GM18505 (cell line): ENCODE measurements at regions not wholly inside any gene's neighbourhood (a gene's known extent, or its start where the extent isn't known, plus 50 kb on each side); places are given as distances from the start of the nearest gene placed in this dataset.

Source experiments
- ATAC-seq: cut with Tn5 transposase; IDR thresholded peaks from one replicate; pipeline ENCODE4 v1.9.1; 2021; ENCODE audit not compliant: unreplicated experiment
- POLR2A ChIP-seq: IDR thresholded peaks from 4 replicates; pipeline ENCODE4 v1.6.1; 2011; ENCODE audit warnings: borderline replicate concordance; ENCODE audit not compliant: insufficient read depth, insufficient read length; ENCODE audit errors: extremely low read depth

- ATAC-seq = no peak
- no peak for TF ChIP-seq POLR2A
Observed at GRCh38 chr12:124687174-124687902, 119.9 kb upstream of the NCOR2 start.

DNA sequence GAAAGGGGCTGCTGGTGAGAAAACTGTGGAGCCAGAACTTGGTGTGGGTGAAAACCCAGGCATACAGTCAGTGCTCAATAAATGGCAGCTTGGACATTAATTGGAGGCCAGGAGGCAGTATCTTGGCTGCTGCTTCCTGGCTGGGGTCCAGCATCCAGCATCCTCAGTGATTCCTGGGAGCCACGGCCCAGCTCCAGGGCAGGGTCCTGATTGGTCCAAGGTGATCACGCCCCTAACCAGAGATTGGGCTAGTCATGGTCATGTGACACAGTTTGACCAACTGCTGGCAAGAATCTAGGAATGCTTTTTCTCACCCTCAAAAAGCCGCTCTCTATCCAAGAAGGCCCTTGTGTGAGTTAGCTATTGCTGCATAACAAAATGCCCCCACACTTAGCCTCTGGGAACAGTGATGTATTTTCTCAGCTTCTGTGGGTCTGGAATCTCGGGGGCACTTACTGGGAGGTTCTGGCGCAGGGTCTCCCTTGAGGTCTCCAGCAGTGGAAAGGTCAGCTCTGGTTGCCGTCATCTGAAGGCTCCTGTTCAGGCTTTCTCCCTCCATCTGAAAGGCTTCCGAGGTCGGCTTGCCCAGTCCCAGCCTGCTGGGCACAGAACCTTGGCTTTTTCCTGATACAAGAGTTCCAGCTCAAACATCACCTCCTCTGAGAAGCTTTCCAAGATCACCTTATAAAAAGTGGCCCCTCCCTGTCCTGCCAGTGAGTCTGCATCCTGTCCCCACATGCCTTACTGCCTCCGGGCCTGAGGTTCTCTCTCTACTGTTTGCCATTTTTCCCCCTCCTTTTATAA, 119.2 kb upstream of the NCOR2 start:
- no peak for ATAC-seq
- no peak for TF ChIP-seq POLR2A

DNA sequence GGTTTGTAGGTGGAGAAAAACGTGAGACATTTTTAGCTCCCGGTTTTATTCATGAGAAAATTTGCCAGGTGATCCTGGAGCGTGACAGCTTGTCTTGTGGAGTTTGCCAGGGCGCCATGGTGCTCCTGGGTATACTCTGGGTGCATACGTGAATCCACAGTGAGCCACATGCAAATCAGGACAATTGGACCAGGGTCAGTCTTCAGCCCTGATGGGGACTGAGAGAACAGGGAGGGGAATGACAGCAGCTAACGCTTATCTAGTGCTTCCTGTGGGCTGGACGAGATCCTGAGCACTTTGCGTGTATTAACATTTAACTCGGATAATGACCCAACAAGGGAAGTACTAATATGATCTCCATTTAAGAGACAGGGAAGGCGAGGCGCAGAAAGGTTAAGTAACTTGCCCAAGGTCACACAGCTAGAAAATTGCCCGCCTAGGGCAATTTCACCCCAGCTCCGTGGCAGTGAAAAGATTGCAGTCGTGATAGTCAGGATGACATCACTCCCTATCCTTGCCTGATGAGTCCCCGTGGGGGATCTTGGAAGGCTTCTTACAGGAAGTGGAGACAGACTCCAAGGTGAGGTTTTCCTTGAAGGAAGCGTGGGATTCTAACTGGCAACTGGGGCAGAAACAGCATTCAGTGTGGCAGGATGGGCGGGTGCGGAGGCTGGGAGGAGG, 118.4 kb upstream of the NCOR2 start:
- ATAC-seq = no peak
- no peak for TF ChIP-seq POLR2A

GRCh38 chr12:124684971-124685688, 117.7 kb upstream of the NCOR2 start:
- no peak for ATAC-seq
- TF ChIP-seq POLR2A = no peak

- no peak for ATAC-seq
- no peak for TF ChIP-seq POLR2A
Observed at GRCh38 chr12:124684496-124684895, 117.1 kb upstream of the NCOR2 start.

DNA sequence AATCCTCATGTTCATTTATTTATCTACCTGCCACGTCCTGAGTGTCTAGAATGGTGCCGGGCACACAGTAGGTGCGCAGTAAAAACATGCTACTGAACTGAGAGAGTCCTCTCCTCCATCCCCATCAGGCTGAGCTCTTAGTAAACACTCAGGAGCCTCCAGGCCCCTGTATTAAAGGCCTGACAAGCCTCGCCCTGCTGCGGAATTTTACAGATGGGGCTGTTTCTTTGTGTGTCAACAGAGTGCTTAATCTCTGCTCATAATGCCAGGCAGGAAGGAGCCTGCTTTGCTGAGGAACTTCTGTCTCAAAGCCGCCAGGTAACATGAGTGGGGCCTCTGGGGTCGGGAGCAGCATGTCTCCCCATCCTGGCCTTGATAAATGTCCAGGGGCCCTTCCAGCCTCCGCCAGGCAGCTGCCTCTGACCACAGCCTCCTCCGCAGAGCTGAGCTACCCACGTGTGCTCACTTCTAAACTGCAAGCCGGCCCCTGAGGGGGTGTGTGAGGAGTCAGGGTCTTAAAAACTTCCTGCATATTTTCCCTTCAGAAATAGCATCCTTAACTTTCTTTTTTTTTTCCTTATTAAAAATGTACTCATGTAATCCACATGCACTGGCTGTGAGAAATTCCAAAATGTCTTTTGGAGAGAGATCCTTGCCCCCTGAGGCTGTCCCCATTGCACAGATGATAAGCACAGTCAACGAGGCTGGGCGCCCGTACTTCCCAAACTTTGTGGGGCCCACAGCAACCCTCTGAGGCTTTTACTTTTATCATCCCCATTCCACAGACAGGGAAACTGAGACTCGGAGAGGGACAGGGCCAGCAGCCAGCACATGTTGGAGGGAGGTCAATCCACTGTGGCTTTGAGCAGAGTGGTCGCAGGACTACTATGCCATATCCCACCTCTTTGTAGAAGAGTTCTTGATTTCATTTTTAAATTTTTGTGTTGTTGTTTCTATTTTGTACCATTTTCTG, 116.0 kb upstream of the NCOR2 start:
- ATAC-seq = no peak
- no peak for TF ChIP-seq POLR2A

DNA sequence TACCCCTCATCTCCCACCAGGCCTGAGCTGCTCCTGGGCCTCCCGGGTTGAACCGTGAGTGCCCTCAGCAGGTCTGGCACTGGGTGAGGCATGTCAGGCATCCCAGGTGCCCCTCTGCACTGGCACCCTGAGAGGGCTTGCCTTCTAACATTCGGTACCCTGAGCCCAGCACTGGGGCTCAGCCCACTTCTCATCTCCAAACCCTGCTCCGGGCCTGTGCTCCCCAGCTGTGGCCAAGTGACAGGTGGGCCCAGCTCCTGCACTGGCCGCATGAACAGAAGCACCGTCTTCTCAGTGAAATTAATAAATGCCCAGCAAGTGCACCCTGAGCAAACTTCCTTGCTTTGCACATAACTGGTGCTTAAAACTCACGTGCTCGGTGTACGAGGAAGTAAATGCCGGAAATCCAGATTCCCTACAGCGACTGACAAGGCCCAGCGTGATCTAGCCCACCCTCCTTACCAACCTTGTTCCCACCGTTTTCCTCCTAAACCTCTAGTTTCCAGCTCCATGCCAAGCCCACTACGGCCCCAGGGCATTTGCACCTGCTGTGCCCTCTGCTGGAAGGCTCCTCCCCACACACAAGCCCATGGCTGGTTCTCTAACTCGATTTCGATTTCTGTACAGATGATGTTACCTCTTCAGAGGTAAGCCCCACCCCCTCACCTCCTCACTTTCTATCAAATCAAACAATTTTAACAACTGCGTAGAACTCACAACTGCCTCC, 115.2 kb upstream of the NCOR2 start:
- no peak for TF ChIP-seq POLR2A
- ATAC-seq = no peak

GRCh38 chr12:124681779-124682391, 114.5 kb upstream of the NCOR2 start:
- no peak for TF ChIP-seq POLR2A
- ATAC-seq = no peak

- peak; percentile 44 for ATAC-seq
Observed at GRCh38 chr12:124680863-124681778, 113.7 kb upstream of the NCOR2 start.

More at GRCh38 chr12:124680863-124681778, 113.7 kb upstream of the NCOR2 start:
- no peak for TF ChIP-seq POLR2A
